ENCODE measurements at regions not wholly inside any gene's neighbourhood (a gene's known extent, or its start where the extent isn't known, plus 50 kb on each side); places are given as distances from the start of the nearest gene placed in this dataset.

GRCh38 chr3:80285388-80285787 lies 517.6 kb upstream of the ROBO1 start:
- TF ChIP-seq CTCF (IDR thresholded peaks at IDR 0.05), result no peak
- TF ChIP-seq ZFX (IDR thresholded peaks at IDR 0.05; ENCODE audit: borderline replicate concordance), result no peak

Data from 22Rv1 (cell line).